Breast epithelium (tissue), 3 donors: ENCODE measurements at regions not wholly inside any gene's neighbourhood (a gene's known extent, or its start where the extent isn't known, plus 50 kb on each side); places are given as distances from the start of the nearest gene placed in this dataset.

Experiments
- POLR2A ChIP-seq: fragments of 450-650 bp; IDR thresholded peaks from one replicate; pipeline ENCODE4 v1.6.1; 2016; ENCODE audit warnings: antibody characterized with exemption, mild to moderate bottlenecking, moderate library complexity
- TF ChIP-seq, protein P1 (sequence below), 3 donors: fragments of 450-650 bp; IDR thresholded peaks; one replicate each; pipeline ENCODE4 v1.5.1; 2016 to 2017; ENCODE audit warnings: antibody characterized with exemption in 3 of 3, mild to moderate bottlenecking in 3 of 3, moderate library complexity in 3 of 3

DNA sequence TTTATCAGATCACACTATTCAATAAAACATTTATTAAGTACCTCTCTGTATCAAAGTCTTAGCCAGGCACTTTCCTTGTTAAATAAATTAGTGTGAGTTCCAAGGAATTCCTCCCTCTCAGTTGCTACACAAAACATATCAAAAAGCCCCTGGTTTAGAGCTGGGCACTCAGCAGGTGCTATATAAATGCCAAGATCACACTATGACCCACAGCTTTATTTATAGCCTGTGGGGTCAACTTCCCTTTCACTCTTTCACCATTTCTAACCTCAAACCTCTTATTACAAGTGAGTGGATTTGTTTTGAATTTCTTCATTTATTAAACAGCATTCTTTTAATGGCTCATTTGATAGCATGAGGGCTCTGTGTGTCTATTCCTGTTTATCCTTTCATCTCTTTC lies 112.6 kb upstream of the MPHOSPH6 start:
- TF ChIP-seq POLR2A = no peak
- TF ChIP-seq, protein P1, sequence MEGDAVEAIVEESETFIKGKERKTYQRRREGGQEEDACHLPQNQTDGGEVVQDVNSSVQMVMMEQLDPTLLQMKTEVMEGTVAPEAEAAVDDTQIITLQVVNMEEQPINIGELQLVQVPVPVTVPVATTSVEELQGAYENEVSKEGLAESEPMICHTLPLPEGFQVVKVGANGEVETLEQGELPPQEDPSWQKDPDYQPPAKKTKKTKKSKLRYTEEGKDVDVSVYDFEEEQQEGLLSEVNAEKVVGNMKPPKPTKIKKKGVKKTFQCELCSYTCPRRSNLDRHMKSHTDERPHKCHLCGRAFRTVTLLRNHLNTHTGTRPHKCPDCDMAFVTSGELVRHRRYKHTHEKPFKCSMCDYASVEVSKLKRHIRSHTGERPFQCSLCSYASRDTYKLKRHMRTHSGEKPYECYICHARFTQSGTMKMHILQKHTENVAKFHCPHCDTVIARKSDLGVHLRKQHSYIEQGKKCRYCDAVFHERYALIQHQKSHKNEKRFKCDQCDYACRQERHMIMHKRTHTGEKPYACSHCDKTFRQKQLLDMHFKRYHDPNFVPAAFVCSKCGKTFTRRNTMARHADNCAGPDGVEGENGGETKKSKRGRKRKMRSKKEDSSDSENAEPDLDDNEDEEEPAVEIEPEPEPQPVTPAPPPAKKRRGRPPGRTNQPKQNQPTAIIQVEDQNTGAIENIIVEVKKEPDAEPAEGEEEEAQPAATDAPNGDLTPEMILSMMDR (IDR thresholded peaks at IDR 0.05) = no peak
